ENCODE measurements at regions not wholly inside any gene's neighbourhood (a gene's known extent, or its start where the extent isn't known, plus 50 kb on each side); places are given as distances from the start of the nearest gene placed in this dataset.

- TF ChIP-seq, protein P1, sequence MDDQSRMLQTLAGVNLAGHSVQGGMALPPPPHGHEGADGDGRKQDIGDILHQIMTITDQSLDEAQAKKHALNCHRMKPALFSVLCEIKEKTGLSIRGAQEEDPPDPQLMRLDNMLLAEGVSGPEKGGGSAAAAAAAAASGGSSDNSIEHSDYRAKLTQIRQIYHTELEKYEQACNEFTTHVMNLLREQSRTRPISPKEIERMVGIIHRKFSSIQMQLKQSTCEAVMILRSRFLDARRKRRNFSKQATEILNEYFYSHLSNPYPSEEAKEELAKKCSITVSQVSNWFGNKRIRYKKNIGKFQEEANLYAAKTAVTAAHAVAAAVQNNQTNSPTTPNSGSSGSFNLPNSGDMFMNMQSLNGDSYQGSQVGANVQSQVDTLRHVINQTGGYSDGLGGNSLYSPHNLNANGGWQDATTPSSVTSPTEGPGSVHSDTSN (IDR thresholded peaks at IDR 0.05; ENCODE audit: insufficient replicate concordance, low read depth, low read length) = no peak
- TF ChIP-seq E4F1 (IDR thresholded peaks at IDR 0.05; ENCODE audit: borderline replicate concordance, partially characterized antibody) = no peak
- no peak for TF ChIP-seq NR2C1 (IDR thresholded peaks at IDR 0.05)
- no peak for TF ChIP-seq CTCF (IDR thresholded peaks at IDR 0.05 in 2 of 3, conservative IDR thresholded peaks at IDR 0.05 in 1 of 3; ENCODE audit: control insufficient read depth in 2 of 3, extremely low read depth in 1 of 3, insufficient read depth in 1 of 3, low read depth in 3 of 3, low read length in 3 of 3)
- TF ChIP-seq TCF12 (IDR thresholded peaks at IDR 0.05; ENCODE audit: low read depth, low read length) = no peak
- TF ChIP-seq FOS (IDR thresholded peaks at IDR 0.05; ENCODE audit: borderline replicate concordance, extremely low read depth, insufficient read length) = no peak
Observed at GRCh38 chr6:11366183-11366933, 133.9 kb upstream of the NEDD9 start.

All from GM12878 (cell line).